ENCODE measurements at regions not wholly inside any gene's neighbourhood (a gene's known extent, or its start where the extent isn't known, plus 50 kb on each side); places are given as distances from the start of the nearest gene placed in this dataset.

GRCh38 chr10:130434446-130435385, 298.5 kb downstream of the GLRX3 start:
- ChIA-PET CTCF (no interaction called here), POLR2A (no interaction called here)
- Mint-ChIP-seq H3K27me3 (no peaks in the 10 kb centered on the region), H3K9me3 (no peaks in the 10 kb centered on the region), H3K4me1 (ENCODE audit: low read depth) (no peaks in the 10 kb centered on the region), H3K36me3 (no peaks in the 10 kb centered on the region), H3K4me3 (no peak overlapping the region), H3K27ac (no peak overlapping the region)
- intact Hi-C loops (cut with micrococcal nuclease), result no loop called here
- no peak for DNase-seq

GRCh38 chr10:130435961-130436360, 299.8 kb downstream of the GLRX3 start:
- intact Hi-C loops (cut with micrococcal nuclease), result no loop called here
- Mint-ChIP-seq H3K4me1 (ENCODE audit: low read depth) (no peaks in the 10 kb centered on the region), H3K27me3 (no peaks in the 10 kb centered on the region), H3K9me3 (no peaks in the 10 kb centered on the region), H3K4me3 (no peak overlapping the region), H3K27ac (no peak overlapping the region), H3K36me3 (no peaks in the 10 kb centered on the region)
- CTCF ChIA-PET, result no interaction called here
- POLR2A ChIA-PET, result no interaction called here
- DNase-seq, result no peak

- Mint-ChIP-seq H3K9me3 (no peaks in the 10 kb centered on the region), H3K36me3 (no peaks in the 10 kb centered on the region), H3K4me1 (ENCODE audit: low read depth) (no peaks in the 10 kb centered on the region), H3K27me3 (no peaks in the 10 kb centered on the region), H3K27ac (no peak overlapping the region), H3K4me3 (no peak overlapping the region)
- no peak for DNase-seq
- ChIA-PET CTCF (no interaction called here), POLR2A (no interaction called here)
- intact Hi-C loops (cut with micrococcal nuclease), result no loop called here
Observed at GRCh38 chr10:130438861-130439260, 302.7 kb downstream of the GLRX3 start.

- H3K4me3 Mint-ChIP-seq, result no peak overlapping the region
- H3K27me3 Mint-ChIP-seq, result no peaks in the 10 kb centered on the region
- H3K9me3 Mint-ChIP-seq, result no peaks in the 10 kb centered on the region
- no peaks in the 10 kb centered on the region for H3K36me3 Mint-ChIP-seq
- H3K4me1 Mint-ChIP-seq (ENCODE audit: low read depth), result no peaks in the 10 kb centered on the region
- intact Hi-C loops (cut with micrococcal nuclease), result no loop called here
- no peak for DNase-seq
- ChIA-PET CTCF (no interaction called here), POLR2A (no interaction called here)
- H3K27ac Mint-ChIP-seq, result no peak overlapping the region
Observed at GRCh38 chr10:130439766-130440165, 303.6 kb downstream of the GLRX3 start.

GRCh38 chr10:130440494-130440893, 304.3 kb downstream of the GLRX3 start:
- Mint-ChIP-seq H3K36me3 (no peaks in the 10 kb centered on the region), H3K27me3 (no peaks in the 10 kb centered on the region), H3K27ac (no peak overlapping the region), H3K9me3 (no peaks in the 10 kb centered on the region), H3K4me1 (ENCODE audit: low read depth) (no peaks in the 10 kb centered on the region), H3K4me3 (no peak overlapping the region)
- CTCF ChIA-PET, result no interaction called here
- POLR2A ChIA-PET, result no interaction called here
- DNase-seq, result no peak
- intact Hi-C loops (cut with micrococcal nuclease), result no loop called here

GRCh38 chr10:130440971-130441370, 304.8 kb downstream of the GLRX3 start:
- POLR2A ChIA-PET, result no interaction called here
- no peak for DNase-seq
- no peaks in the 10 kb centered on the region for H3K27me3 Mint-ChIP-seq

GRCh38 chr10:130443066-130443465, 306.9 kb downstream of the GLRX3 start:
- Mint-ChIP-seq H3K9me3 (no peaks in the 10 kb centered on the region), H3K4me3 (no peak overlapping the region), H3K36me3 (no peaks in the 10 kb centered on the region), H3K27me3 (no peaks in the 10 kb centered on the region), H3K4me1 (ENCODE audit: low read depth) (no peaks in the 10 kb centered on the region), H3K27ac (no peak overlapping the region)
- no peak for DNase-seq
- POLR2A ChIA-PET, result no interaction called here
- intact Hi-C loops (cut with micrococcal nuclease), result no loop called here
- CTCF ChIA-PET, result no interaction called here

More at GRCh38 chr10:130440971-130441370, 304.8 kb downstream of the GLRX3 start:
- Mint-ChIP-seq H3K9me3 (no peaks in the 10 kb centered on the region), H3K27ac (no peak overlapping the region), H3K36me3 (no peaks in the 10 kb centered on the region), H3K4me1 (ENCODE audit: low read depth) (no peaks in the 10 kb centered on the region), H3K4me3 (no peak overlapping the region)
- CTCF ChIA-PET, result no interaction called here
- intact Hi-C loops (cut with micrococcal nuclease), result no loop called here

GRCh38 chr10:130453036-130453720, 317.0 kb downstream of the GLRX3 start:
- H3K27ac Mint-ChIP-seq, result no peak overlapping the region
- CTCF ChIA-PET, result no interaction called here
- H3K27me3 Mint-ChIP-seq, result peaks cover 4% of the 10 kb centered on the region
- intact Hi-C loops (cut with micrococcal nuclease), result no loop called here
- no peaks in the 10 kb centered on the region for H3K4me1 Mint-ChIP-seq (ENCODE audit: low read depth)
- no peaks in the 10 kb centered on the region for H3K9me3 Mint-ChIP-seq
- no peaks in the 10 kb centered on the region for H3K36me3 Mint-ChIP-seq
- DNase-seq, result no peak
- POLR2A ChIA-PET, result no interaction called here
- H3K4me3 Mint-ChIP-seq, result no peak overlapping the region

GRCh38 chr10:130453721-130454542, 317.7 kb downstream of the GLRX3 start:
- H3K27me3 Mint-ChIP-seq, result peaks cover 4% of the 10 kb centered on the region
- intact Hi-C loops (cut with micrococcal nuclease), result no loop called here
- no peak overlapping the region for H3K27ac Mint-ChIP-seq
- ChIA-PET POLR2A (no interaction called here), CTCF (no interaction called here)
- no peaks in the 10 kb centered on the region for H3K36me3 Mint-ChIP-seq
- H3K4me1 Mint-ChIP-seq (ENCODE audit: low read depth), result no peaks in the 10 kb centered on the region
- H3K9me3 Mint-ChIP-seq, result no peaks in the 10 kb centered on the region
- no peak for DNase-seq
- no peak overlapping the region for H3K4me3 Mint-ChIP-seq

GRCh38 chr10:130454543-130455000, 318.4 kb downstream of the GLRX3 start:
- ChIA-PET POLR2A (no interaction called here), CTCF (no interaction called here)
- no peaks in the 10 kb centered on the region for H3K4me1 Mint-ChIP-seq (ENCODE audit: low read depth)
- no peaks in the 10 kb centered on the region for H3K9me3 Mint-ChIP-seq
- intact Hi-C loops (cut with micrococcal nuclease), result no loop called here
- no peaks in the 10 kb centered on the region for H3K36me3 Mint-ChIP-seq
- H3K27me3 Mint-ChIP-seq, result peaks cover 4% of the 10 kb centered on the region
- no peak overlapping the region for H3K27ac Mint-ChIP-seq
- no peak for DNase-seq
- no peak overlapping the region for H3K4me3 Mint-ChIP-seq

- ChIA-PET CTCF (no interaction called here), POLR2A (no interaction called here)
- intact Hi-C loops (cut with micrococcal nuclease), result no loop called here
- Mint-ChIP-seq H3K36me3 (no peaks in the 10 kb centered on the region), H3K4me1 (ENCODE audit: low read depth) (no peaks in the 10 kb centered on the region), H3K4me3 (no peak overlapping the region), H3K27ac (no peak overlapping the region), H3K9me3 (no peaks in the 10 kb centered on the region), H3K27me3 (peaks cover 4% of the 10 kb centered on the region)
- no peak for DNase-seq
Observed at GRCh38 chr10:130455111-130455695, 319.0 kb downstream of the GLRX3 start.

- no peaks in the 10 kb centered on the region for H3K36me3 Mint-ChIP-seq
- intact Hi-C loops (cut with micrococcal nuclease), result no loop called here
- POLR2A ChIA-PET, result no interaction called here
- H3K27me3 Mint-ChIP-seq, result peaks cover 4% of the 10 kb centered on the region
- H3K4me3 Mint-ChIP-seq, result no peak overlapping the region
- CTCF ChIA-PET, result no interaction called here
- H3K9me3 Mint-ChIP-seq, result no peaks in the 10 kb centered on the region
- no peaks in the 10 kb centered on the region for H3K4me1 Mint-ChIP-seq (ENCODE audit: low read depth)
- no peak overlapping the region for H3K27ac Mint-ChIP-seq
- no peak for DNase-seq
Observed at GRCh38 chr10:130455791-130456190, 319.6 kb downstream of the GLRX3 start.
